DND-41 (cell line): ENCODE measurements at regions not wholly inside any gene's neighbourhood (a gene's known extent, or its start where the extent isn't known, plus 50 kb on each side); places are given as distances from the start of the nearest gene placed in this dataset.

Source experiments
- EZH2 ChIP-seq: IDR thresholded peaks from 3 replicates; pipeline ENCODE4 v1.6.1; 2012; ENCODE audit warnings: borderline replicate concordance, low read depth, mild to moderate bottlenecking, moderate library complexity, low read length, inconsistent platforms; ENCODE audit not compliant: severe bottlenecking
- TF ChIP-seq, protein P1 (sequence below): IDR thresholded peaks from 2 replicates; pipeline ENCODE4 v1.5.1; 2012; ENCODE audit warnings: borderline replicate concordance, low read length, moderate library complexity, mild to moderate bottlenecking; ENCODE audit not compliant: poor library complexity, severe bottlenecking; ENCODE audit errors: extremely low read depth

DNA sequence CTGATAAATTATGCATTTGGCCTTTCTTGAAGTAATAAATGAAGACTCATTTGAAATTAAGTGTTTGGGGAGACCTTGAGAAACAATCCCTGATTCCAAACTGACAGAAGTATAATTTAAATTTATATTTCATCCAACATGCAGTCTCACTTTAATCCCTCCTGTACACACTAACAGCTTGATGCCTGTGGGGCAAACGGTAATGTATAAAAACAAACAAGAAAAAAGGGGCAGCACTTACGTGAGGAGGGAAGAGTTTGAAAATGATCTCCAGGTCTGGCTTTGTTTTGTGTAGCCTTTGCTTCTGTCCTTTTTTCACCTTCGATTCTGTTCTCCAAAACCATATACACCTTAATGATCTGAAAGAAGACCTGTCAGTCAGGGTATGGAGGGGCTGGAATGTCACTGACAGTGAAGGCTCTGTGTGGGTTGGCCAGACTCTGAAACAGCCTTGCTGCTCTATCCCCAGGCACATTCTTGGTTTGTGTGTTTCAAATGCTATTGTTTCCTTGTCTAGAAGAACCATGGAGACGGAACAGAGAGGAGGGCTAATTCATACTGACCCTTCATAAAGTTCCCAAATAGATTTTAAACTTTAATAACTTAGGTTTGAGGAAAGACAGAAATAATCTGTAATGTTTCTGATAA lies 338.2 kb upstream of the WWC1 start:
- TF ChIP-seq, protein P1, sequence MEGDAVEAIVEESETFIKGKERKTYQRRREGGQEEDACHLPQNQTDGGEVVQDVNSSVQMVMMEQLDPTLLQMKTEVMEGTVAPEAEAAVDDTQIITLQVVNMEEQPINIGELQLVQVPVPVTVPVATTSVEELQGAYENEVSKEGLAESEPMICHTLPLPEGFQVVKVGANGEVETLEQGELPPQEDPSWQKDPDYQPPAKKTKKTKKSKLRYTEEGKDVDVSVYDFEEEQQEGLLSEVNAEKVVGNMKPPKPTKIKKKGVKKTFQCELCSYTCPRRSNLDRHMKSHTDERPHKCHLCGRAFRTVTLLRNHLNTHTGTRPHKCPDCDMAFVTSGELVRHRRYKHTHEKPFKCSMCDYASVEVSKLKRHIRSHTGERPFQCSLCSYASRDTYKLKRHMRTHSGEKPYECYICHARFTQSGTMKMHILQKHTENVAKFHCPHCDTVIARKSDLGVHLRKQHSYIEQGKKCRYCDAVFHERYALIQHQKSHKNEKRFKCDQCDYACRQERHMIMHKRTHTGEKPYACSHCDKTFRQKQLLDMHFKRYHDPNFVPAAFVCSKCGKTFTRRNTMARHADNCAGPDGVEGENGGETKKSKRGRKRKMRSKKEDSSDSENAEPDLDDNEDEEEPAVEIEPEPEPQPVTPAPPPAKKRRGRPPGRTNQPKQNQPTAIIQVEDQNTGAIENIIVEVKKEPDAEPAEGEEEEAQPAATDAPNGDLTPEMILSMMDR = no peak
- no peak for TF ChIP-seq EZH2
